Activated CD8-positive, alpha-beta T cell treated with anti-CD3 and anti-CD28 coated beads for 36 hours (primary cell): ENCODE measurements at regions not wholly inside any gene's neighbourhood (a gene's known extent, or its start where the extent isn't known, plus 50 kb on each side); places are given as distances from the start of the nearest gene placed in this dataset.

Experiments
- ATAC-seq: fragments of 200-7000 bp; cut with Tn5 transposase; one replicate; pipeline ENCODE4 v1.10.0; 2021; ENCODE audit warnings: mild to moderate bottlenecking, moderate library complexity
- CTCF ChIA-PET: fragments of 350-600 bp; sonication (Branson Sonifier 250); formaldehyde crosslinking; loops from one replicate; lab custom pipeline; 2021; ENCODE audit warnings: antibody characterized with exemption; lab: Charles Lee
- POLR2A ChIA-PET: fragments of 350-600 bp; sonication (Branson Sonifier 250); formaldehyde crosslinking; loops from one replicate; lab custom pipeline; 2021; ENCODE audit warnings: antibody characterized with exemption; lab: Charles Lee
- DNase-seq: peaks from one replicate; pipeline ENCODE4 v3.0.0-alpha.2; 2020
- H3K27ac Mint-ChIP-seq: one replicate; pipeline ENCODE4 v1.8.0; 2021; ENCODE audit warnings: mild to moderate bottlenecking, mixed read lengths
- H3K27me3 Mint-ChIP-seq: one replicate; pipeline ENCODE4 v1.8.0; 2021; ENCODE audit warnings: mixed read lengths
- H3K36me3 Mint-ChIP-seq: one replicate; pipeline ENCODE4 v1.8.0; 2021; ENCODE audit warnings: low read depth, mixed read lengths
- H3K4me1 Mint-ChIP-seq: one replicate; pipeline ENCODE4 v1.8.0; 2021; ENCODE audit warnings: low read depth, mixed read lengths
- H3K4me3 Mint-ChIP-seq: one replicate; pipeline ENCODE4 v1.8.0; 2021; ENCODE audit warnings: mild to moderate bottlenecking, moderate library complexity, mixed read lengths
- H3K9me3 Mint-ChIP-seq: one replicate; pipeline ENCODE4 v1.8.0; 2021; ENCODE audit warnings: mixed read lengths
- CTCF ChIP-seq: fragments of 200-600 bp; IDR thresholded peaks from one replicate; pipeline ENCODE4 v1.8.0; 2022; ENCODE audit warnings: antibody characterized with exemption, mild to moderate bottlenecking
- intact Hi-C: fragments of 100-400 bp; cut with micrococcal nuclease; formaldehyde crosslinking; loops from one replicate; pipeline ENCODE4 v1.10.0; 2022

- no peak for TF ChIP-seq CTCF
- peaks cover 9% of the 10 kb centered on the region for H3K4me1 Mint-ChIP-seq
- peaks cover 1% of the 10 kb centered on the region for H3K27me3 Mint-ChIP-seq
- H3K36me3 Mint-ChIP-seq, result no peaks in the 10 kb centered on the region
- POLR2A ChIA-PET, result no interaction called here
- ATAC-seq (no peak), DNase-seq (no peak)
- no peak overlapping the region for H3K27ac Mint-ChIP-seq
- H3K9me3 Mint-ChIP-seq, result no peaks in the 10 kb centered on the region
- no peak overlapping the region for H3K4me3 Mint-ChIP-seq
- CTCF ChIA-PET, result interaction anchor here (1.0 to 2.0 kb wide), 3 partner anchors 10 to 251 kb away, joined by 3 to 9 read pairs (median 3); no protein-coding TSS in a partner anchor
- intact Hi-C loops, result no loop called here
These were observed 247.8 kb downstream of the BCL2 start for GRCh38 chr18:63071701-63072141.

GRCh38 chr18:63070767-63071502 is 248.6 kb downstream of the BCL2 start:
- DNase-seq, result no peak
- CTCF ChIA-PET, result interaction anchor here (2.0 kb wide), 1 partner anchor 252 kb away, joined by 9 read pairs; no protein-coding TSS in a partner anchor
- TF ChIP-seq CTCF, result no peak
- Mint-ChIP-seq H3K36me3 (no peaks in the 10 kb centered on the region), H3K4me3 (no peak overlapping the region), H3K27me3 (peaks cover 1% of the 10 kb centered on the region), H3K4me1 (peaks cover 9% of the 10 kb centered on the region), H3K27ac (no peak overlapping the region), H3K9me3 (no peaks in the 10 kb centered on the region)
- POLR2A ChIA-PET, result no interaction called here
- intact Hi-C loops, result no loop called here
- ATAC-seq, result no peak

GRCh38 chr18:63069496-63069895 is 250.1 kb downstream of the BCL2 start:
- ATAC-seq (no peak), DNase-seq (no peak)
- CTCF ChIA-PET, result no interaction called here
- no peaks in the 10 kb centered on the region for H3K9me3 Mint-ChIP-seq
- no peak for TF ChIP-seq CTCF
- H3K27ac Mint-ChIP-seq, result no peak overlapping the region
- POLR2A ChIA-PET, result no interaction called here
- H3K4me3 Mint-ChIP-seq, result no peak overlapping the region
- no peaks in the 10 kb centered on the region for H3K4me1 Mint-ChIP-seq
- H3K36me3 Mint-ChIP-seq, result no peaks in the 10 kb centered on the region
- intact Hi-C loops, result no loop called here
- H3K27me3 Mint-ChIP-seq, result no peaks in the 10 kb centered on the region

- POLR2A ChIA-PET, result no interaction called here
- Mint-ChIP-seq H3K4me3 (no peak overlapping the region), H3K9me3 (no peaks in the 10 kb centered on the region), H3K36me3 (no peaks in the 10 kb centered on the region), H3K27ac (no peak overlapping the region), H3K27me3 (no peaks in the 10 kb centered on the region), H3K4me1 (no peaks in the 10 kb centered on the region)
- TF ChIP-seq CTCF, result no peak
- peak; percentile 38 for DNase-seq
- intact Hi-C loops, result no loop called here
- peak; percentile 67 for ATAC-seq
- CTCF ChIA-PET, result interaction anchor here (1.1 to 1.8 kb wide), 2 partner anchors 10 to 52 kb away, joined by 3 to 4 read pairs; no protein-coding TSS in a partner anchor
These were observed 251.6 kb downstream of the BCL2 start for GRCh38 chr18:63067939-63068338.

- ChIA-PET CTCF (no interaction called here), POLR2A (no interaction called here)
- no peaks in the 10 kb centered on the region for H3K36me3 Mint-ChIP-seq
- no peak overlapping the region for H3K27ac Mint-ChIP-seq
- H3K9me3 Mint-ChIP-seq, result no peaks in the 10 kb centered on the region
- intact Hi-C loops, result no loop called here
- no peak for DNase-seq
- ATAC-seq, result no peak
- H3K4me3 Mint-ChIP-seq, result no peak overlapping the region
- TF ChIP-seq CTCF, result no peak
- no peaks in the 10 kb centered on the region for H3K4me1 Mint-ChIP-seq
- no peaks in the 10 kb centered on the region for H3K27me3 Mint-ChIP-seq
These were observed 254.4 kb downstream of the BCL2 start for GRCh38 chr18:63065172-63065571.
